ENCODE measurements at regions not wholly inside any gene's neighbourhood (a gene's known extent, or its start where the extent isn't known, plus 50 kb on each side); places are given as distances from the start of the nearest gene placed in this dataset.

DNA sequence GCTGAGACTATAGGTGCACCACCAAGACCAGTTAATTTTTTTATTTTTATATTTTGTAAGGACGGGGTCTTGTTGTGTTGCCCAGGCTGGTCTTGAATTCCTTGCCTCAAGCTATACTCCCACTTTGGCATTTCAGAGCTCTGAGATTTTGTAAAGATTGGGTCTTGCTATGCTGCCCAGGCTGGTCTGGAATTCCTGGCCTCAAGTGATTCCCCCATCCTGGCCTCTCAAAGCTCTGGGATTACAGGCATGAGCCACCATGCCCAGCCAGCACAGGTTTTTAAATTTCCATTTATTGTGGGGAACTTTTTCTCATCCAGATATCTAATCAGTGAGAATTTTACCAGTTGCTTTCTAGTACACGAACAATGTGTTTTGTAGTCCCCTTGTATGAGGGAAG is 156.1 kb upstream of the VLDLR start:
- DNase-seq, result no peak

DNA sequence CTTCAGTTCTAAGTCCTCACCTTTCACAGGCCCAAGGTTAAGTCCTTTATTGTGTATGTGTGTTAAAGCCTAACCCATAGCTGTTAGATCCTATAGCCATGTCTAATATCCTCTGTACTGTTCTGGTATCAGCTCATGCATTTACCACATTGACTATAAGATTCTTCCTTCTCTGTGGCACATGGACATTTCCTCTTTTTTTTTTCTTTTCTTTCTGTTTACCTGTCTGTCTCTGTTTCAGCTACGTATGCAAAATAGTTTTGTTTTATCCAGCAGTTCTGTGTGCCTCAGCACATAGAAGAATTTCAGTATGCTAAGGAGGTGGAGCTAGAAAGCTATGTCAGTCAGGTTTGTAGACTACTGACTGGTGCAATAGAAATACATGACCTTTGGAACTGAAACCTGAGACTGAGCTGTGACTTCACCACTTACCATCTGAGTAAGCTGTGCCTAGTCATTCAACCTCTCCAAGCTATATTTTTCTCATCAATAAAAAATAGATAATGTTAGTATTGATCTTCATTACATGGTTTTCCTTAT is 155.6 kb upstream of the VLDLR start:
- DNase-seq, result no peak

DNA sequence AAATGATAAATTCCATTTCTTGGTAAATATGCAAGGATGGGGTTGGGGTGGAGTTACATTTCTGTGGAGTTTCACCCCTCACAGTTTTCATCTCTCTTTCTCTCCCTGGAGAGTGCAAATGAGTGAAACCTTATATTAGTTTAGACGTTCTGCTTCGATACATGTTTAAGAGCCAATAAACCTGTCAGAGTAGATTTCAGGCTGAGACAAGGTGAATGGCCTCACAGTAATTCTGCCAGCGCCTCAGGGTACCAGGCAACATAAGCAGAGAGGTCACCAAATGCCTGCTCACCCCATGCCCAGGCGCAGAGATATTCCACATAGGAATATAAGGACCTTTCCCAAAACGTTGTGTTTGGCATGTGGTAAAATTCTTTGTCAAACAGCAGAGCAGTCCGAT is 154.9 kb upstream of the VLDLR start:
- DNase-seq, result no peak

DNA sequence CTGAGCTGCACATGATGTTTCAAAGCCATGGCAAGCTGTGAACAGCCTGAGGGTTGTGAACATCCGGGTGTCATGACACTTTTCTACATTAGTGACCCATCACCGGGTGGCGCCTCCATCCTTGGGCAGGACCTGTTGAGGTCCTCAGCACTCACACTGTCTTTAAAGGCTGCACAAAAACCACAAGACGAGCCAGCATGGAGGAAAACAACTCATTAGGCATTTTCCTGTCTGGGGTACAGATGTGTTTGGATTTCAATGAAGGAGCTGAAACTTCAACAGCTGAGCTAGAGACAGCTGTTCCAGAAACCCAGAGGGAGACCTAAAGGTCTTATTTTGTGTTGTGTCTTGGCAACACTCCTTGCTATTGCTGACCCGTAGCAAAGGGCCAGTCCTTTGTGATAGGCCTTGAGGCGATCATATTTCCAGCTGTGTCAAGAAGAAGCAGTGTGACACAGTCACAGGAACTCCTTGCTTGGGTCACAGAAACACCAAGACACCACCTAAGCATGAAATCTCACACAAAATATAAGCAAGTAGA is 151.8 kb upstream of the VLDLR start:
- DNase-seq, result peak; percentile 25

DNA sequence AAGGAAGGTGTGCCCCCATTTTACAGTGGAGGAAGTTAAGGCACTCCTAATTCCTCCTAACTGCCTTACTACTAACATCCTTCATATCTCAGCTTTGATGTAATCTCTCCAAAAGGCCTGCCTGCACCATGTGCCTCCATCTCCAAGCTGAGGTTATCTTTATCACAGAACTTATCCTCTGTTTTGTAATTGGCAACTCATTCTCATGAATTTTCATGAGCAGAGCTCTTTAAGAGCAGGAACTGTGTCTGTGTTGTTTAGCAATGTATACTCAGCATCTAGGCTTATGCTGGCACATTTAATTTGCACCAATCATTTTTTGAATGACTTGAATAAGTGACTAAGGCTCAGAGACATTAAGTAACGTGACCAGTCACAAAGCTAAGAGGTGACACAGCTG is 147.9 kb upstream of the VLDLR start:
- no peak for DNase-seq

DNA sequence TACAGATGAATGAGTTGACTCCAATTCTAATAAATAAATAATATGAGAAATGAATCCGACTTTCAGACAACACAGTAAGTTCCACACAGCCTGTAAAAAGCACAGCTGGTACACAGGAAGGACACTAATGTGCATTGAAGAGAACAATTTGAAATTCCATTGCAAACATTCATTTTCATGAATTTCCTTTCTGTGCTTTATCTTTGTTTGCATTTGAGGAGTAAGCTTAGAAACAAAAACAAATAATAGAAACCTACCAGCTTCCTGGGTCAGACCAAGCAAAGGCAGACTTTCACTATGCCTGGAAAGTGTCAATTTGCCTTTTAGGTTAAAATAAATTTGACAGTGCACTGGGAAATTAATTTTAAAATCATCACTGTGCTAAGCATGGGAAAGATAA is 143.8 kb upstream of the VLDLR start:
- DNase-seq, result peak; percentile 21

DNA sequence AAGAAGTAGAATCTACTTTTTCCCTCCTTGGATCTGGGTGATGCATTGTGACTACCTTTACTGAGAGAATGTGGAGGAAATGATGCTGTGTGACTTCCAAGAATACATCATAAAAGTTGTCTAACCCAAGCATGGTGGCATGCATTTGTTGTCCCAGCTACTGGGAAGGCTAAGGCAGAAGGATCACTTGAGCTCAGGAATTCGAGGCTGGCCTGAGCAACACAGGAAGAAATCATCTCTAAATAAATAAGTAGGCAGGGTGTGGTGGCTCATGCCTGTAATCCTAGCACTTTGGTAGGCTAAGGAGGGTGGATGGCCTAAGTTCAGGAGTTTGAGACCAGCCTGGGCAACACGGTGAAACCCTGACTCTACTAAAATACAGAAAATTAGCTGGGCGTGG is 143.2 kb upstream of the VLDLR start:
- DNase-seq, result no peak

DNA sequence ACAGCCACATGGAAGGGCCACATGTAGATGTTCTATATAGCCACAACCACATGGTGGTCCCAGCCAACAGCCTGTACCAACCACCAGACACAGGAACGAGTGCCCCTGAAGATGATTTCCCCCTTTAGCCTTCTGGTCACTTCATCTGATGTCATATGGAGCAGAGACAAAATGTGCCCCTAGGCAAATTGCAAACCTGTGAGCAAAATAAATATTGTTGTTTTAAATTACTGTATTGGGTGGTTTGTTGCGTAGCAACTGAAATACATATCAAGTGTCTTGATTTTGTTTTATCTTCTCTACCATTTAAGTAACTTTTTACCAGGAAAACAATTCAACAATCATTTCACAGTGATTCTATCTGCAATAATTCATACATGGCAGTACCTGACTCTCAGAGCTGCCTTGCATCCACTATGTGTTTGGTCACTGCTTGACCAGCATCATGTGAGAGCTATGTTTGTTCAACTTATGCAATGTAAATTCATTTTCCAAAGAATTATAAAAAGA is 142.5 kb upstream of the VLDLR start:
- DNase-seq, result no peak

DNA sequence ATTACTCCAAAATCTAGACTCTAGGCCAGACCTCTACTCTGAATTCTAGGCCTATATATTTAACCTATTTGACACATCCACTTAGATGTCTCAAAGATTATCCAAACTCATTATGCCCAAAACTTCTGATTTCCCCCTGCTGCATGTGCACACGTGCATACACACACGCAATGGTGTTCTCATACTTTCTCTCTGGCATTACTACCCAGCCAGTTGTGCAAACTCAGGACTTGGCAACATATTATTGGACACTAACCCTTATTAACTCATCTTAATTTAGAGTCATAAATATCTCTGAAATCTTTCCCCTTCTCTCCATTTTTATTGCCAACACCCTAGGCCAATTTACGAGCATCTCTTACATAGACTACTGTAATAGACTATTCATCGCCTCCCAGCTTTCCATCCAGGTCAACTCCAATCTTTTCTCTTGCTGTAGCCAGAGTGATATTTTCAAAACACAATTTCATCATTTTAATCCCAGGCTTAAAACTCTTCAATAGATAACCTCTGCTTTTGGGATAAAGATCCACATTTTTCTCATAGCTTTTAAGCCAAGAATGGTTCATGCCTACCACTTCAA is 141.2 kb upstream of the VLDLR start:
- DNase-seq, result no peak

DNA sequence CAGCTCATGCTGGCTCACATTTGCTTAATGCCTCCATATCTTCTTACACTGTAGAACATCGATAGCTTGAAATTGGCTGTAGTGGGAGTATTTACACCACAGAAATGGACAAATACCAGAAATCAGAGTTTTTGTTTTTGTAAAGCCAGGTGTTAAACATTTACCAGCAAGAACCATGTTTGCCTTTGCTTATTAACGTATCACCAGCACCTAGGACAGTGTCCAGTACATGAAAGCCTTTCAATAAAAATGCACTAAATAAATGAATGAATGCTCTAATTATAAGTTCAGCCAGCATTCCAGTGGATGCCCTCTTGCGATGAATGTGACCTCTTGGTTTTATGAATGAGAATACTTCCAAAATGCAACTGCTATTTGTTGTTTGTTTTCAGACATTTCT is 140.4 kb upstream of the VLDLR start:
- DNase-seq, result no peak

DNA sequence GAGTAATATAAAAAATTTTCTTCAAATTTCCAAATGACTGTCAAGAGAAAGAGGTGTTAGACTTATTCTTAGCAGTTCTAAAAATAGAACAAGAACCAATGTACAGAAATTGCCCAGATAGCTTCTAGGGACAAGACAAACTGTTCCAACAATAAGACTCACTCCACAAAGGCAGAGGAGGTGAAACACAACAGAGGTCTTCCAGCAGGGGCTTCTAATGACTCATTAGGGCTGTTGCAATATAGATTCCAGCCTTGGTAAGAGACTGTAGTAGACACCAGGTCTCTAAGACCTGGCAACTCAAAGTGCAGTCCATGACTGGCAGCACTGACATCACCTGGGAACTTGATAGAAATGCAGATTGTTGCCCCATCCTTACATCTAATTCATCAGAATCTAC is 134.6 kb upstream of the VLDLR start:
- DNase-seq, result peak; percentile 11

DNA sequence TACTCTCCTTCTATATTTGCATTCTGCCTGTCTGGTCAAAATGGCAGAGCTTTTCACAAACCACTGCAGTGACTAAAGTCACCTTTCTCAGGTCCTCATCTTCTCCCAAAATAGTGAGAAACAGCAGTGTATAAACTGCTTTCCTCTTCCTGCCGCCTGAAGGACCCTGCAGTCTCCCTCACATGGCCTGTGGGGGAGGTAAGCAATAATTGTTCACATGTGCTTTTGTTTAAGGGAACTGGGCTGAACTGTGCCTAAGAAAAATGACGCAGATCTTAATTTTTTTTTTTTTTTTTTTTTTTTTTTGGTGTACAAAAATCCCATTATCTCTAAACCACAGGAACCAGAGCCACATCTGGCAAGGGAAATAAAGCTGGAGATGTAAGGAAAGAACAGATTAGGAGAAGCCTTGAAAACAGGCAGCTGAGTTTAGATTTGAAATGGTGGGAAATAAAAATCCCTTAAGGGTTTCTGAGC is 131.7 kb upstream of the VLDLR start:
- DNase-seq, result peak; percentile 84

DNA sequence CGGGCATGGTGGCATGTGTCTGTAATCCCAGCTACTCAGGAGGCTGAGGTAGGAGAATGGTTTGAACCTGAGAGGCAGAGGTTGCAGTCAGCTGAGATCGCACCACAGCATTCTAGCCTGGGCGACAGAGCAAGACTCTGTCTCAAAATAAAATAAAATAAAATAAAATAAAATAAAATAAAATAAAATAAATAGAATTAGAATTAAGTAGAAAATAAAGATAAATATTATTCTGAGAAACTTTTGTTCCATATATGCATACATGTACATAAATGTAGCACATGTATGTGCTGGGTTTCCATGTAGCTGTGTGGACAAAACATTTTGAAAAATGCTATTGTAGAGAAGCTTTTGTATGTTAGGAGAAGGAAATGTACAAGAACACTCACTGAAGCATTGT is 129.4 kb upstream of the VLDLR start:
- no peak for DNase-seq

DNA sequence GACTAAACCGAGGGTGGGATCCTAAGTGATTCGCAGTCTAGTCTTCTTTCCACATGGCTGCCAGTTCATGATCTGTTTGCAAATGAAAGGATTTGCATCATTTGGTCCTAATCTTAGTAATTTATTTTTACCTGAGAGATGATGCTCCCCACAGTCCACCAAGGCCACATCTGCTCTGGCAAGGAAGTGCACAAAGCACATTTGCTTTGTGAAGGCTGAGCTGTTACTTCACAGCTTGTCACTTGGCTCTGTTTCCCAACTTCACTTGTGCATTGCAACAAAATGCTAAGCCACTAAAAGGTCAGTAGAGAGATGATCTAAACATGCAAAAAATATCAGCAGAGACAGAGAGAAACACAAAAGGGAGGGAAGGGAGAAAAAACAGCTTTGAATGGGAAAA is 128.5 kb upstream of the VLDLR start:
- DNase-seq, result peak; percentile 12

DNA sequence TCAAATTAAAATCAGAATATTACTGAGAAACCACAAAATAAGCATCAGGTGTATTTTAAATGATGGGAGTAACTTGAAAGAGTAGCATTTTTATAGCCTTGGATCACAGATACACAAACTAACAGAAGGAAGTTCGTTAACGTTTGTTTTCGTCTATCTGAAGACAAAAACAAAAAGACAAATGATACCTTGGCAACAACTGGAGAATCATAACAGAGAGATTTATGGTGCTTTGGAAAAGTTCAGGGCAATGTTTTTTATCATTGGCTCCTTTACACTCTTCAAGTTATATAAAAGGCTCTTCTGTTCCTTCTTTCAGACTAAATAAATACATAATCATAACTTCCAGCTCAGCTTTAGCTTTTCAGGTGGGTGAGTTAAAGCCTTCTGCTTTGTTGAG is 128.1 kb upstream of the VLDLR start:
- no peak for DNase-seq

DNA sequence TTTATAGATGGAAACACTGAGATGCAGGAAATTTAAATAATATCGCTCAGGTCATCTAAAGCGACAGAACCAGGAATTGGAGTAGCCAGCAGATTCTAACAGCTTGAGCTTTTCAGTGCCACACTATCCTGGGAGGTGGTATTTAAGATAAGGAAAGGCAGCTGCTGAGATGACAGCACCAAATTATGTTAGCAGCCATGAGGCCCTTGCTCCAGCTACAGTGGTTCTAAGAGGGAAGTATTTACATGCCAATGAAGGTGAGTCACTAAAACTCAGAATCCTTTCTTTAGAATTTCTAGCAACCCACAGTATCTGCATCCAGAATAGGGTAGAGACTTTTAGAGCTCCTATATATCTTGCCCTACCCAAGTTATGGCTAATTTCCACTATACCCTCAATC is 127.0 kb upstream of the VLDLR start:
- peak; percentile 77 for DNase-seq

DNA sequence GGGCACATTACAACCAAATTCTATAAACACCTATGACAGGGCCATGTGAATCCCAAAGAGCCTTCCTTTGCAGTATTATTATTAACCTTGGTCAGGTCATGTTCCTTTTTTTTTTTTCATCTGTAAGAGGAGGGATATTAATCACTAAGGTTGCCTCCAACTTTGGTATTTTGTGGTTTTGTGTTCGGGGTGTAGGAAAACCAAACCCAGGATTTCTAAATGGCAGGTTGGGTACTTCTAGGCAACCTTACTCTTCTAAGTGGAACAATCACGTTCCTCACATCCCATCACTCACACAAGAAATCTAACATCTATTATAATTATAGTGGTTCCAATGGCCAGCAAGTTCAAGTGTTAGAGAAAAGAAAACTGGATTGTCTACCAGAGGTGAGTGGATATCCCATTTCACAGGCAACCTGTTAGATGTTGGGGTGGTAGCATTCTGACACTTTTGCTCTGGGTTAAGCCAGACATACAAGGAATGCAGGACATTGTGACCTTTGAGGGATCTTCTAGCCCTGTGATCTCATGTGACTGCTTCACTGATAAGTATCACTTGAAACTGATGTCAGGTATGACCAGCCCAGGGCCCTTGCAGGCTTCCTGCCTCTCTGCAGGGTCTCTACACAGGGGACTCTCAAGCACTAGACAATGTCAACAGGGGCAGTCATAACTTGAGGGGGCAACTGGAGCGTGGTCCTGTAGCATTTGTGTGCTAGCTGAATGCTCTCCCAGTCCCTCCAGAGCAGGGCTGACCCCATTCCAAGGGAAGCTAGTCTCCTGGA is 126.2 kb upstream of the VLDLR start:
- no peak for DNase-seq

DNA sequence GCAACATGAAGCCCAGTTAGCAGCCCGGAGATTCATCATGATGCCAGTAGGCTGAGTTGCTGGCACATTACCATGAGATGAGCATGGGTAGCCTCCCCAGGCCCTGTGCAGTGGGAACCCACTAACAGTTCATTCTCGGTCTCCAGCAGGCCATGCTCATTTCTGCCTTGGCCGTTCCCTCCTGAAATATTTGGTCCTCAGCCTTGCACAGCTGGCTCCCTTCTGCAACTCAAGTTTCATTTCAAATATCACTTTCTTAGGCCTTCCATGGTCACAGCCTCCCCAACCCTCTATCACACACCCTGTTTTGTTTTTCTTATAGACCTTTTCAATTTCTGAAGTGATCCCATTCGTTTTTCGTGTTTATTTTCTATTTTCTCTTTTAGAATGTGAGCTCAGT is 125.4 kb upstream of the VLDLR start:
- DNase-seq, result no peak

DNA sequence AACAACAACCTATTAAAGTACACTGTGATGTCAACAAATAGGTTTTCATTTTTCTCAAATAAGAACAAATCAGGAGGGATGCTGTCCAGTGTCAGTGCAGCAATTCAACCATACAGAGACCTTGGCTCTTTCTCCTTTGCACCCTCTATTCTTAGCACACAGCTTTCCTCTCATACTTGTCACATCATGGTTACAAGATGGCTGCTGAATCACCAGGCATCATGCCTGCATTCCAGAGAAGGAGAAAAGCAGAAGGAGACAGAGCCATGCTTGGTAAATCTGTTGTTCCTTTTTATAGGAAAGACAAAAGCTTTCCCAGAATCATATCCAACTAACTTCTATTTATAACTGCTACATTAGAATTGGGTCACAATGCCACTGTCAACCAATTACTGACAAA is 124.7 kb upstream of the VLDLR start:
- peak; percentile 16 for DNase-seq

DNA sequence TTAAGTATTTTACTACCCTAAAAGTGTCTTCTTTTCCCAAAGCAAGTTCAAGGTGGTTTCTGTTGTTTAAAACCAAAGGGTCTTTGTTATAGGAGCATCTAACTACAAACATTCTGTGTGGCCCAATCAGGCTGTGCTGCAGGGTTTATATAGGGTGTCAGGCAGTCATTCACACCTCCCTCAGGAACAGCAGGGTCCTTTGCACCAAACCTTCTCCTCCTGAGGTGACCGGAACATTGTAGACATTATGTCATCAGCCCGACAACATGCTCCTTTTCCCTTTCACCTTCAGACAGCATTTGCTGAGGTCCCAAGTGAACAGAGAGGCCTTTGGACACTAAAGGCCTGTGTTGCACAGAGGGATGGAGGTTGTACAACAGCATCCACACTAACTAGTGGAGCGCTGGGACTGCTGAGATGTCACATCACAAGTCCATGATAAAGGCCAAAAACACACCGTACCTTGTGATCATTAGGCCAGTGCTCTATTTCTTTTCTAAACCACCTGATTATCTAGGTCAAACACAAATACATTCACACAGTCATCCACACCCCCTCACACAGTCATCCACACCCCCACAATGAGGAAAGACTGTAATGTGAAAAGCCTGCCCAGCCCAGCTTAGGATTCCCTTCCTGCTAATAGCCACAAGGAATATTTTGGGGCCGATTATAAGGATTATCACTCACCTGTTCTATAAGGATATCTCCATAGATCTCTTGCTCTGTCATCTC is 123.8 kb upstream of the VLDLR start:
- DNase-seq, result no peak

DNA sequence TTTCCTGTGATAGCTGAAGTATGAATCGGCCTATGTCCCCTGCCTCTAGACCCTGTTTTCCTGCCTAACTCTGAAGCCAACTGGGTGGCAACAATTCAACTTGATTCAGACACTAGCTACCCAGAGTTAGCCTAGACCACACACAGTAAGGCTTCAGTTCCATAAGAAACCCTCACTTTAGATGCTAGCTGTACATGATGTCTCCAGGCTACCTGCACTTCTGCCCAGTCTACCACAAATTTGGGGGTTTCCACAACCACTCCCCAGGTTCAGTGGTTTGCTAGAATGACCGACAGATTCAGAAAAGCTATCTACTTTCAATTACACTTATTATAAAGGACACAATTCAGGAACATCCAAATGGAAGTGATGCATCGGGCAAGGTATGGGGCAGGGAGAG is 119.4 kb upstream of the VLDLR start:
- DNase-seq, result no peak

DNA sequence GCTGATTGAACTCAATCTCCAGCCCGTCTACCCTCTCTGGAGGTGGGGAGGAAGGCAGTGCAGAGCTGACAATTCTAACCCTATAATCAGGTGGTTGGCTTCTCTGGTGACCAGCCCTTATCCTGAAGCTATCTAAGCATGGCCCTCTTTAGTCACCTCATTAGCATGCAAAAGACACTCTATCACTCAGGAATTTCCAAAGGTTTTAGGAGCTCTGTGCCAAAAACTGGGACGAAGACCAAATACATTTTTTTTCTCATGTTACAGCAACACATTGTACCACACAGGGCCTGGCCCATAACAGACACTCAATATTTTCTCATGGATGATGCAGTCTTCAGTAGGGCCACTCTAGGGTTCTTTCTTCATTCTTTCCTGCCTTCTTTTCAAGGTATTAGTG is 118.8 kb upstream of the VLDLR start:
- peak; percentile 72 for DNase-seq

DNA sequence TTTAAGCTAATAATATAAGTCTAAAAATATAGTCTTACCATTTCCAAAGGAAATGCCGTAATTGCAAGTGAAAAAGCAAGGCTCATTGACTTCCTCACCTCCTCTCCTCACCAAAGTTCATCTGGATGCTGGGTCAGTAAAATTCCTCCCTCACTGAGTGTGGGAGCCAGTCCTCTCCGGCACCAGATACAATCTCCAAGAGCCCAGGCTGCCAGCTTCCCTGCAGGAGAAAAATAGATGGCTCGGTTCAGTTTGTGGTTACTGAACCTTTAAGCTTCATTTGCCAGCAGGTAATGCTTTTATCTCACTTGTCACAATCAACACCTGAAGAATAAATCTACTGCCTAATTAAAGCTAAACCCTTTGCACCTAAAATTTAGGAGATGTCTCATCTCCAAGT is 115.3 kb upstream of the VLDLR start:
- DNase-seq, result no peak
